GM13976 (cell line): ENCODE measurements at regions not wholly inside any gene's neighbourhood (a gene's known extent, or its start where the extent isn't known, plus 50 kb on each side); places are given as distances from the start of the nearest gene placed in this dataset.

ENCODE experiments used
- DNase-seq: peaks from one replicate; pipeline ENCODE4 v3.0.0; 2012; ENCODE audit warnings: low spot score
- CTCF ChIP-seq: IDR thresholded peaks from 2 replicates; pipeline ENCODE4 v1.5.1; 2012; ENCODE audit warnings: borderline replicate concordance, mild to moderate bottlenecking; ENCODE audit not compliant: insufficient read depth; ENCODE audit errors: extremely low read depth, missing control alignments, control extremely low read depth
- in situ Hi-C: fragments of 300-500 bp; cut with MboI; formaldehyde crosslinking; loops from one replicate; pipeline ENCODE4 v1.12.0; 2022; ENCODE audit warnings: low sequenced_read_pairs, mixed read lengths, inconsistent platforms; ENCODE audit not compliant: unreplicated experiment

GRCh38 chr15:93917181-93917580 lies 314.2 kb upstream of the MCTP2 start:
- in situ Hi-C loops: no loop called here
- no peak for DNase-seq
- no peak for TF ChIP-seq CTCF

- DNase-seq: no peak
- no peak for TF ChIP-seq CTCF
- in situ Hi-C loops: no loop called here
Measured at GRCh38 chr15:93913871-93914270, 317.5 kb upstream of the MCTP2 start.

GRCh38 chr15:93913310-93913709 lies 318.1 kb upstream of the MCTP2 start:
- no peak for TF ChIP-seq CTCF
- DNase-seq: no peak
- in situ Hi-C loops: no loop called here

DNA sequence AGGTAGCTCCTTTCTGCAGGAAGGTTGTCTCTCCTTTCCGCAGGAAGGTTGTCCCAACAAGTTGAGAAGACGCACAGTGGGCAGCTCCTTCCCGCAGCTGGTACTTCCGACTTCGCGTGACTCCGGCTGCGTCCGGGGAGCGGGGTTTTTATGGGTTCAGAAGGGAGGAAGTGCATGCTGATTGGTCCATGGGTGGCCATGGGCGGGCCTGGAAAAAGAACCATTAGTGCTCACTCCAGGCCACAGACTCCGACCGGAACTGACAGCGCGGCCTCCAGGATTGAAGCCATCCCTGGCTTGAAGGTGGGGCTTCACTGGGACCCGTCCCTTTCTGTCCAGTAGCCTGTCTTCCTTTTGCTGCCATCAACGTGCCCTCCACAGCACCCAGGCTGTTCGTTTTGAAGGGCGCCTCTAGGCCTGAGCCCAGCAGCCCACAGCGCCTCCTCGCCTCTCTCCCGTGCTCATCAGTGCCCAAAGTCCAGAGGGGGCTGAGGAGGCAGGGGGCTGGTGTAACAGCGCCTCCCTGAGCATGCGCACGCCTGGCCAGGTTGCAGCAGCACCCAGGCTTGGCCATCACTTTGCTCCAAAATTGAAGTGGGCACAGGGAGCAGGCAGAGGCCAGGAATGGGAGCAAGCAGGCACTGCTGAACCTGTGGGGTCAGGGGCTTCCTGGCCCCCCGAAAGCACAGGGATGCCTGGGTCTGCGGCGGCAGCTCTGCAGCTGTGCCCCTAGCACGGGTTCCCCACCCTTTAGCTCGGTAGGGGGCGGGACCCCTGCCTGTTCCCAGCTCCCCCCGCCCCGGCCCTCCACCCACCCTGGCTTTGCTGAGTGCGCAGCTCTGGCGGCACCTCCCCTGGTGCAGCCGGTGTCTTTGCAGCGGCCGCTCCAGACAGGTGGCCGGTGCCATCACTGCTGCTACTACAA lies 330.6 kb upstream of the MCTP2 start:
- TF ChIP-seq CTCF: no peak
- no peak for DNase-seq
- in situ Hi-C loops: no loop called here

GRCh38 chr15:93899817-93900216 lies 331.5 kb upstream of the MCTP2 start:
- in situ Hi-C loops: no loop called here
- TF ChIP-seq CTCF: no peak
- DNase-seq: no peak

DNA sequence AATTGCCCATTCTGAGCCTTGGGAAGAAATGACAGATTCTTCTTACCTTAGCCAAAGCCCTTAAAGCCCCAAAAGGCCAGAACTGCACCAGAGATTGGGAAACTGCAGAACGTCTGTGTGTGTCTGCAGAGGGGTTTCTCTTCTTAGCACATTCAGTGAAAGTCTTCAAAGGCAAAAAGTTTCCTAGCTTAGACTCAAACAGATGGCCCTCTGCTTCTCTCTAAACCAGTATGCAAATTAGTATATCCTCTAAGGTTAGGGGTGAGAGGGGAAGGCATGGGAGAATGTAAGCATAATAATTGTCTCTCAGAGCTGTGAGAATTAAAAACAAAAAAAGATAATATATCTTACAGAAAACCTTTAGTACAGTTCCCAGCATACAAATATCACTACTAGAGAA lies 334.0 kb upstream of the MCTP2 start:
- DNase-seq: no peak
- in situ Hi-C loops: no loop called here
- no peak for TF ChIP-seq CTCF
